ENCODE measurements at regions not wholly inside any gene's neighbourhood (a gene's known extent, or its start where the extent isn't known, plus 50 kb on each side); places are given as distances from the start of the nearest gene placed in this dataset.

- TF ChIP-seq SOX6 (IDR thresholded peaks at IDR 0.05), result no peak
- TF ChIP-seq SOX6 (CRISPR knock-in tag; IDR thresholded peaks at IDR 0.05), result peak; percentile 34; the same call in 1 of the 2 replicates
- TF ChIP-seq ZBTB20 (CRISPR knock-in tag; IDR thresholded peaks at IDR 0.05; ENCODE audit: borderline replicate concordance, low read depth), result no peak
- no peak for TF ChIP-seq MATR3 (CRISPR knock-in tag; IDR thresholded peaks at IDR 0.05)
- TF ChIP-seq PCBP2 (optimal IDR thresholded peaks at IDR 0.05; ENCODE audit: low read depth, low read length, poor library complexity, severe bottlenecking), result no peak
- TF ChIP-seq ZFP36L2 (CRISPR knock-in tag; IDR thresholded peaks at IDR 0.05), result no peak
- no peak for TF ChIP-seq NFE2L2 (IDR thresholded peaks at IDR 0.05; ENCODE audit: low read length)
- TF ChIP-seq RARA (CRISPR knock-in tag; IDR thresholded peaks at IDR 0.05), result no peak
These were observed 62.7 kb downstream of the EOMES start (continued) for GRCh38 chr3:27659279-27660021.

- DNase-seq (ENCODE audit: low spot score) (no peak), ATAC-seq (no peak), FAIRE-seq (no peak)
- CTCF ChIA-PET (ENCODE audit: low intra/inter-chr PET ratio, low total read pairs), result interaction anchor here (0.9 kb wide), 1 partner anchor 347 kb away, joined by 5 read pairs; no protein-coding TSS in a partner anchor
- in situ Hi-C loops (cut with HindIII; ENCODE audit: extremely low pct_ligation_motif_present, low pct_unique_long_range_greater_than_20kb) (loop anchor here (25.0 kb wide), 1 partner anchor 521 kb away; no protein-coding TSS in a partner anchor), intact Hi-C loops (cut with micrococcal nuclease; ENCODE audit: unreplicated experiment) (loop anchor here (1.0 to 10.0 kb wide), 3 partner anchors 176 to 524 kb away; partner anchors contain the start of gene SLC4A7)
- no peaks in the 10 kb centered on the region for H3K36me3 ChIP-seq (replicated peaks in 1 of 2; ENCODE audit: control insufficient read depth in 1 of 2, insufficient read depth in 2 of 2, low read length in 2 of 2)
- WGBS (ENCODE audit: low lambda C conversion rate), result 0% methylated on average over 1 of the region's 1 CpG
- TF ChIP-seq CSRNP1 (CRISPR knock-in tag; IDR thresholded peaks at IDR 0.05) (no peak), ZNF430 (CRISPR knock-in tag; IDR thresholded peaks at IDR 0.05) (no peak), TCF7L2 (IDR thresholded peaks at IDR 0.05; ENCODE audit: low read depth, low read length) (no peak)
- H3K27ac ChIP-seq (ENCODE audit: extremely low read length, insufficient read depth, low read length), result no peak overlapping the region
- H2AFZ ChIP-seq (ENCODE audit: low read length), result no peak overlapping the region
- H3K4me1 ChIP-seq (ENCODE audit: insufficient read depth, low read length), result no peaks in the 10 kb centered on the region
- H3K4me3 ChIP-seq (replicated peaks in 1 of 3; ENCODE audit: insufficient read depth in 1 of 3, low read depth in 2 of 3, low read length in 3 of 3), result no peak overlapping the region
- POLR2A ChIA-PET, result no interaction called here
- H3K9me3 ChIP-seq (ENCODE audit: low read length), result no peaks in the 10 kb centered on the region
- H3K27me3 ChIP-seq (ENCODE audit: control insufficient read depth in 1 of 2, insufficient read depth in 2 of 2, low read length in 2 of 2), result no peaks in the 10 kb centered on the region
- H3K9ac ChIP-seq (ENCODE audit: insufficient read depth, low read depth, low read length), result no peak overlapping the region
- no peaks in the 10 kb centered on the region for H4K20me1 ChIP-seq (ENCODE audit: insufficient read depth, low read length)
- BruUV-seq (replicated peaks), result no TSS peak
- H3K79me2 ChIP-seq (ENCODE audit: insufficient read depth, low read length), result no peaks in the 10 kb centered on the region
- H3K4me2 ChIP-seq (ENCODE audit: low read depth, low read length), result no peak overlapping the region
These were observed 63.4 kb downstream of the EOMES start for GRCh38 chr3:27658741-27659140.
